ENCODE measurements at regions not wholly inside any gene's neighbourhood (a gene's known extent, or its start where the extent isn't known, plus 50 kb on each side); places are given as distances from the start of the nearest gene placed in this dataset.

DNA sequence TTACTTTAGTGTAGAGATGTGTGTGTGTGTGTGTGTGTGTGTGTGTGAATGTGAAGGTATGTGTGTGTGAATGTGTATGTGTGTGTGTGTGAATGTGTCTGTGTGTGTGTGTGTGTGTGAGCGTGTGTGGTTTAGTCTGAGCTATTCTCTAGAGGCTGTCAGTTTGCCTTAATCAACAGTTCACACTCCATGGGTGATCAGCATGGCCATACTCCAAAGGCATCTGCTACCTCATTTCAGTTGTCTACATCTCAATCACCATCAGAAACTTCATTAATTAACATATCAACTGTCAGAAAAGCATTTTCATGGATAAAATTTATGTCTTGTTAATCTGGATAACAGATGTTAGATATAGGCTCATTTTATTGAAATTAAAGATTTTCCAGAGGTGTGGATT is 103.1 kb upstream of the PTPN3 start:
- BruUV-seq (replicated peaks), result no TSS peak
- H2AFZ ChIP-seq (ENCODE audit: control insufficient read depth, low read depth, low read length), result no peak overlapping the region
- H3K4me2 ChIP-seq (ENCODE audit: control insufficient read depth, insufficient read depth), result no peak overlapping the region
- H3K9ac ChIP-seq (ENCODE audit: control insufficient read depth, insufficient read depth, low read length), result no peak overlapping the region
- TF ChIP-seq, protein P1, sequence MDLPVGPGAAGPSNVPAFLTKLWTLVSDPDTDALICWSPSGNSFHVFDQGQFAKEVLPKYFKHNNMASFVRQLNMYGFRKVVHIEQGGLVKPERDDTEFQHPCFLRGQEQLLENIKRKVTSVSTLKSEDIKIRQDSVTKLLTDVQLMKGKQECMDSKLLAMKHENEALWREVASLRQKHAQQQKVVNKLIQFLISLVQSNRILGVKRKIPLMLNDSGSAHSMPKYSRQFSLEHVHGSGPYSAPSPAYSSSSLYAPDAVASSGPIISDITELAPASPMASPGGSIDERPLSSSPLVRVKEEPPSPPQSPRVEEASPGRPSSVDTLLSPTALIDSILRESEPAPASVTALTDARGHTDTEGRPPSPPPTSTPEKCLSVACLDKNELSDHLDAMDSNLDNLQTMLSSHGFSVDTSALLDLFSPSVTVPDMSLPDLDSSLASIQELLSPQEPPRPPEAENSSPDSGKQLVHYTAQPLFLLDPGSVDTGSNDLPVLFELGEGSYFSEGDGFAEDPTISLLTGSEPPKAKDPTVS (IDR thresholded peaks at IDR 0.05; ENCODE audit: low read depth, low read length), result no peak
- TF ChIP-seq IKZF1 (conservative IDR thresholded peaks at IDR 0.05), result no peak
- no peak for TF ChIP-seq ASH2L (IDR thresholded peaks at IDR 0.05; ENCODE audit: borderline replicate concordance, low read depth)
- TF ChIP-seq EED (IDR thresholded peaks at IDR 0.05; ENCODE audit: low read depth), result no peak
- TF ChIP-seq BMI1 (IDR thresholded peaks at IDR 0.05; ENCODE audit: borderline replicate concordance), result no peak
- SMC1A ChIA-PET (ENCODE audit: uncharacterized antibody, unreplicated experiment), result no interaction called here
- CTCF ChIA-PET, result no interaction called here
- no peak for FAIRE-seq
- in situ Hi-C loops (cut with MboI) (no loop called here), intact Hi-C loops (cut with micrococcal nuclease; ENCODE audit: unreplicated experiment) (no loop called here)
- no peaks in the 10 kb centered on the region for H3K36me3 ChIP-seq (ENCODE audit: control insufficient read depth in 2 of 2, insufficient read depth in 2 of 2, low read length in 1 of 2)
- H3K9me3 ChIP-seq (replicated peaks; ENCODE audit: control insufficient read depth, insufficient read depth, low read length), result no peaks in the 10 kb centered on the region; the same call in 2 of the 3 replicates
- H3K27ac ChIP-seq (ENCODE audit: control insufficient read depth, insufficient read depth), result no peak overlapping the region
- H3K4me3 ChIP-seq, result no peak overlapping the region
- POLR2A ChIA-PET, result no interaction called here
- no peak for ATAC-seq
- no peaks in the 10 kb centered on the region for H3K79me2 ChIP-seq (ENCODE audit: control insufficient read depth, insufficient read depth, low read length)
- 22% methylated on average over 1 of the region's 1 CpG for WGBS (ENCODE audit: insufficient coverage, insufficient replicate concordance, low lambda C conversion rate, missing lambda C conversion rate)
- no peaks in the 10 kb centered on the region for H3K4me1 ChIP-seq (ENCODE audit: control insufficient read depth, insufficient read depth, low read length)
- H4K20me1 ChIP-seq (ENCODE audit: control insufficient read depth, insufficient read depth), result no peaks in the 10 kb centered on the region
- no peak for DNase-seq (ENCODE audit: low read depth, low spot score)
- no peaks in the 10 kb centered on the region; a peak in 1 of 4 replicates for H3K27me3 ChIP-seq (replicated peaks in 1 of 2; ENCODE audit: control insufficient read depth in 2 of 2, insufficient read depth in 2 of 2, low read length in 1 of 2)
- RAD21 ChIA-PET (ENCODE audit: unreplicated experiment), result no interaction called here

DNA sequence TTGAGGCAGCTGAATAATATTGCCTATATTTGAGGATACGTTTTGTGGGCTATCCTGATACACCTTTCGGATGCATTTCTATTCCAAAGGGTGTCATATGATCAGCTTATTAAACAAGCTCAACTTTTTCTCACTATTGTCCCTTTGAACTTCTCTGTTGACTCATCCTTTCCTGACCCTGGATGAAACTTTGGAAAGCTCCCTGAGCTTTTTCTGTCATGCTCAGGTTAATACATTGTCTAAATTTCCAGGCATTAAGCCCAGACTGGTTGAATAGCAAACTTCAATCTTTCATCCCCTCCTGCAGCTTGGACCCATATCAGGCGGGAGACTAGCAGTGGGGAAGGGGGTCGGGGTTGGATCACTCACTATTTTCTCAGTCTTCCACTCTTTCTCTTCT is 104.9 kb upstream of the PTPN3 start:
- H3K4me1 ChIP-seq (ENCODE audit: control insufficient read depth, insufficient read depth, low read length), result no peaks in the 10 kb centered on the region
- in situ Hi-C loops (cut with MboI) (no loop called here), intact Hi-C loops (cut with micrococcal nuclease; ENCODE audit: unreplicated experiment) (no loop called here)
- no peak overlapping the region for H2AFZ ChIP-seq (ENCODE audit: control insufficient read depth, low read depth, low read length)
- H3K9me3 ChIP-seq (replicated peaks; ENCODE audit: control insufficient read depth, insufficient read depth, low read length), result no peaks in the 10 kb centered on the region
- H4K20me1 ChIP-seq (ENCODE audit: control insufficient read depth, insufficient read depth), result no peaks in the 10 kb centered on the region
- H3K4me2 ChIP-seq (ENCODE audit: control insufficient read depth, insufficient read depth), result no peak overlapping the region
- ATAC-seq (no peak), FAIRE-seq (no peak), DNase-seq (ENCODE audit: low read depth, low spot score) (no peak)
- H3K4me3 ChIP-seq, result no peak overlapping the region
- no peak overlapping the region for H3K27ac ChIP-seq (ENCODE audit: control insufficient read depth, insufficient read depth)
- H3K36me3 ChIP-seq (ENCODE audit: control insufficient read depth in 2 of 2, insufficient read depth in 2 of 2, low read length in 1 of 2), result no peaks in the 10 kb centered on the region
- ChIA-PET POLR2A (no interaction called here), RAD21 (ENCODE audit: unreplicated experiment) (no interaction called here), SMC1A (ENCODE audit: uncharacterized antibody, unreplicated experiment) (no interaction called here), CTCF (no interaction called here)
- H3K79me2 ChIP-seq (ENCODE audit: control insufficient read depth, insufficient read depth, low read length), result no peaks in the 10 kb centered on the region
- BruUV-seq (replicated peaks), result no TSS peak
- WGBS (ENCODE audit: insufficient coverage, insufficient replicate concordance, low lambda C conversion rate, missing lambda C conversion rate), result 10% methylated on average over 4 of the region's 4 CpGs
- no peak overlapping the region for H3K9ac ChIP-seq (ENCODE audit: control insufficient read depth, insufficient read depth, low read length)
- no peaks in the 10 kb centered on the region; a peak in 1 of 4 replicates for H3K27me3 ChIP-seq (replicated peaks in 1 of 2; ENCODE audit: control insufficient read depth in 2 of 2, insufficient read depth in 2 of 2, low read length in 1 of 2)
- no peak for TF ChIP-seq ESRRA (IDR thresholded peaks at IDR 0.05; ENCODE audit: low read length)
- TF ChIP-seq, protein P2, sequence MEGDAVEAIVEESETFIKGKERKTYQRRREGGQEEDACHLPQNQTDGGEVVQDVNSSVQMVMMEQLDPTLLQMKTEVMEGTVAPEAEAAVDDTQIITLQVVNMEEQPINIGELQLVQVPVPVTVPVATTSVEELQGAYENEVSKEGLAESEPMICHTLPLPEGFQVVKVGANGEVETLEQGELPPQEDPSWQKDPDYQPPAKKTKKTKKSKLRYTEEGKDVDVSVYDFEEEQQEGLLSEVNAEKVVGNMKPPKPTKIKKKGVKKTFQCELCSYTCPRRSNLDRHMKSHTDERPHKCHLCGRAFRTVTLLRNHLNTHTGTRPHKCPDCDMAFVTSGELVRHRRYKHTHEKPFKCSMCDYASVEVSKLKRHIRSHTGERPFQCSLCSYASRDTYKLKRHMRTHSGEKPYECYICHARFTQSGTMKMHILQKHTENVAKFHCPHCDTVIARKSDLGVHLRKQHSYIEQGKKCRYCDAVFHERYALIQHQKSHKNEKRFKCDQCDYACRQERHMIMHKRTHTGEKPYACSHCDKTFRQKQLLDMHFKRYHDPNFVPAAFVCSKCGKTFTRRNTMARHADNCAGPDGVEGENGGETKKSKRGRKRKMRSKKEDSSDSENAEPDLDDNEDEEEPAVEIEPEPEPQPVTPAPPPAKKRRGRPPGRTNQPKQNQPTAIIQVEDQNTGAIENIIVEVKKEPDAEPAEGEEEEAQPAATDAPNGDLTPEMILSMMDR (IDR thresholded peaks at IDR 0.05 in 2 of 3, conservative IDR thresholded peaks at IDR 0.05 in 1 of 3; ENCODE audit: control insufficient read depth in 2 of 3, extremely low read depth in 1 of 3, insufficient read depth in 1 of 3, low read depth in 3 of 3, low read length in 3 of 3), result no peak
- TF ChIP-seq, protein P3, sequence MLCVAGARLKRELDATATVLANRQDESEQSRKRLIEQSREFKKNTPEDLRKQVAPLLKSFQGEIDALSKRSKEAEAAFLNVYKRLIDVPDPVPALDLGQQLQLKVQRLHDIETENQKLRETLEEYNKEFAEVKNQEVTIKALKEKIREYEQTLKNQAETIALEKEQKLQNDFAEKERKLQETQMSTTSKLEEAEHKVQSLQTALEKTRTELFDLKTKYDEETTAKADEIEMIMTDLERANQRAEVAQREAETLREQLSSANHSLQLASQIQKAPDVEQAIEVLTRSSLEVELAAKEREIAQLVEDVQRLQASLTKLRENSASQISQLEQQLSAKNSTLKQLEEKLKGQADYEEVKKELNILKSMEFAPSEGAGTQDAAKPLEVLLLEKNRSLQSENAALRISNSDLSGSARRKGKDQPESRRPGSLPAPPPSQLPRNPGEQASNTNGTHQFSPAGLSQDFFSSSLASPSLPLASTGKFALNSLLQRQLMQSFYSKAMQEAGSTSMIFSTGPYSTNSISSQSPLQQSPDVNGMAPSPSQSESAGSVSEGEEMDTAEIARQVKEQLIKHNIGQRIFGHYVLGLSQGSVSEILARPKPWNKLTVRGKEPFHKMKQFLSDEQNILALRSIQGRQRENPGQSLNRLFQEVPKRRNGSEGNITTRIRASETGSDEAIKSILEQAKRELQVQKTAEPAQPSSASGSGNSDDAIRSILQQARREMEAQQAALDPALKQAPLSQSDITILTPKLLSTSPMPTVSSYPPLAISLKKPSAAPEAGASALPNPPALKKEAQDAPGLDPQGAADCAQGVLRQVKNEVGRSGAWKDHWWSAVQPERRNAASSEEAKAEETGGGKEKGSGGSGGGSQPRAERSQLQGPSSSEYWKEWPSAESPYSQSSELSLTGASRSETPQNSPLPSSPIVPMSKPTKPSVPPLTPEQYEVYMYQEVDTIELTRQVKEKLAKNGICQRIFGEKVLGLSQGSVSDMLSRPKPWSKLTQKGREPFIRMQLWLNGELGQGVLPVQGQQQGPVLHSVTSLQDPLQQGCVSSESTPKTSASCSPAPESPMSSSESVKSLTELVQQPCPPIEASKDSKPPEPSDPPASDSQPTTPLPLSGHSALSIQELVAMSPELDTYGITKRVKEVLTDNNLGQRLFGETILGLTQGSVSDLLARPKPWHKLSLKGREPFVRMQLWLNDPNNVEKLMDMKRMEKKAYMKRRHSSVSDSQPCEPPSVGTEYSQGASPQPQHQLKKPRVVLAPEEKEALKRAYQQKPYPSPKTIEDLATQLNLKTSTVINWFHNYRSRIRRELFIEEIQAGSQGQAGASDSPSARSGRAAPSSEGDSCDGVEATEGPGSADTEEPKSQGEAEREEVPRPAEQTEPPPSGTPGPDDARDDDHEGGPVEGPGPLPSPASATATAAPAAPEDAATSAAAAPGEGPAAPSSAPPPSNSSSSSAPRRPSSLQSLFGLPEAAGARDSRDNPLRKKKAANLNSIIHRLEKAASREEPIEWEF (IDR thresholded peaks at IDR 0.05; ENCODE audit: insufficient replicate concordance, low read depth, low read length), result no peak
- TF ChIP-seq POLR2A (IDR thresholded peaks at IDR 0.05; ENCODE audit: low read depth, low read length), result no peak
- no peak for TF ChIP-seq RB1 (IDR thresholded peaks at IDR 0.05; ENCODE audit: borderline replicate concordance)
